D721Med (cell line): ENCODE measurements at regions not wholly inside any gene's neighbourhood (a gene's known extent, or its start where the extent isn't known, plus 50 kb on each side); places are given as distances from the start of the nearest gene placed in this dataset.

Experiments
- DNase-seq: peaks from one replicate; pipeline ENCODE4 v3.0.0; 2011; ENCODE audit warnings: low spot score; ENCODE audit not compliant: insufficient read length
- FAIRE-seq: peaks from 2 replicates; lab custom pipeline; 2011; peaks lifted over from hg19 to GRCh38; lab: Jason Lieb, UNC
- TF ChIP-seq, protein P1 (sequence below): IDR thresholded peaks from 2 replicates; pipeline ENCODE4 v1.5.1; 2012; ENCODE audit warnings: mild to moderate bottlenecking, control low read depth; ENCODE audit not compliant: insufficient read depth; ENCODE audit errors: missing control alignments

DNA sequence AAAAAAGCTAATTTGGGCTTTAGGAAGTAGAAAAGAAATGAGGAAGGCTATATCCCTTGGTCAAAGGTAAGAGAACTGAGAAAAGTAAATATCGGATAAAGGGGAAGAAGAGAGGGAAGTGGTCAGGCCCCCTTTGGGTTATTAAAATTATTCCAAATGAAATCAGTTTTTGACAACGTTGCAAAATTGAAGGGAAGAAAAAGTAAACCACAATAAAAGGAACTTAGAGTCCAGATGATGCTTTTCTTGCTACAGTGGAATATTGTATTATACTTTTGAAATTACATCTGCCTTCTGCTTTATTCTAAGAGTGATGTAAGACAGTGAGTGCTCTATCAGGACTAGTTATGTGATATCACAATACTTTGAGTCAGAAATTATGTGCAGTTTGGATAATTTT is 59.4 kb upstream of the RBPJ start:
- no peak for DNase-seq
- FAIRE-seq, result no peak
- TF ChIP-seq, protein P1, sequence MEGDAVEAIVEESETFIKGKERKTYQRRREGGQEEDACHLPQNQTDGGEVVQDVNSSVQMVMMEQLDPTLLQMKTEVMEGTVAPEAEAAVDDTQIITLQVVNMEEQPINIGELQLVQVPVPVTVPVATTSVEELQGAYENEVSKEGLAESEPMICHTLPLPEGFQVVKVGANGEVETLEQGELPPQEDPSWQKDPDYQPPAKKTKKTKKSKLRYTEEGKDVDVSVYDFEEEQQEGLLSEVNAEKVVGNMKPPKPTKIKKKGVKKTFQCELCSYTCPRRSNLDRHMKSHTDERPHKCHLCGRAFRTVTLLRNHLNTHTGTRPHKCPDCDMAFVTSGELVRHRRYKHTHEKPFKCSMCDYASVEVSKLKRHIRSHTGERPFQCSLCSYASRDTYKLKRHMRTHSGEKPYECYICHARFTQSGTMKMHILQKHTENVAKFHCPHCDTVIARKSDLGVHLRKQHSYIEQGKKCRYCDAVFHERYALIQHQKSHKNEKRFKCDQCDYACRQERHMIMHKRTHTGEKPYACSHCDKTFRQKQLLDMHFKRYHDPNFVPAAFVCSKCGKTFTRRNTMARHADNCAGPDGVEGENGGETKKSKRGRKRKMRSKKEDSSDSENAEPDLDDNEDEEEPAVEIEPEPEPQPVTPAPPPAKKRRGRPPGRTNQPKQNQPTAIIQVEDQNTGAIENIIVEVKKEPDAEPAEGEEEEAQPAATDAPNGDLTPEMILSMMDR, result no peak

DNA sequence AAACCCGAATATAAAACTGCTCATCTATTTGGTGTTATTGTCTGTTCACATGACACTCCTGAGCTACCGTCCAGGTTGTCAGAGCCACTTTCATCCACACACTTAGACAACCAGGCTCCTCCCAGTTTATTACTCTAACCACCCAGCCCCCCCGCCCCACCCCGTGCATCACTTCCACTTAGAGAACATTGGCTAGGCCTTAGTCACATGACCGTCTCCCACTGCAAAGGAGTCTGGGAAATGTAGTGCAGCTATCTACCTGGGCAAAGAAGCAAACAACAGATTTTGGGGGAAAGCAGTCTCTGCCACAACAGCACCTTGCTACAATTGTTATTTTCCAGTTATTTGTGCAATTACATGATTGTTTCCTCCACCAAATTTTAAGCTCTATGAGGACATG is 57.6 kb upstream of the RBPJ start:
- no peak for FAIRE-seq
- DNase-seq, result no peak
- TF ChIP-seq, protein P1, result no peak

DNA sequence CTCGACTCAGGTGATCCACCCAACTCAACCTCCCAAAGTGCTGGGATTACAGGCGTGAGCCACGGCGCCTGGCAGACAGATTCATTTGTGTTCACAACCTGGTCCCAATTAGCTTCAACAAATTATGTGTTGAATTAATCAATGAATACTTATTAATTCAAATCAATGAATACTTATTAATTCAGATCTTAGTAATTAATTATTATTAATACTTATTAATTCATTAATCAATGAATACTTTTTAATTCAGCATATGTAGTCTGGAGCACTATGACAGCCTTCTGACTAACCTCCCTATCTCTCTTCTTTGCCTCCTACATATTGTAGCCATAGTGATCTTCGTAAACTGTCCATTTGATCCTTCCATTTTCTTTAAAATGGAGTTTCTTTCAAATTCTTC is 56.7 kb upstream of the RBPJ start:
- FAIRE-seq (no peak), DNase-seq (no peak)
- TF ChIP-seq, protein P1, result no peak

DNA sequence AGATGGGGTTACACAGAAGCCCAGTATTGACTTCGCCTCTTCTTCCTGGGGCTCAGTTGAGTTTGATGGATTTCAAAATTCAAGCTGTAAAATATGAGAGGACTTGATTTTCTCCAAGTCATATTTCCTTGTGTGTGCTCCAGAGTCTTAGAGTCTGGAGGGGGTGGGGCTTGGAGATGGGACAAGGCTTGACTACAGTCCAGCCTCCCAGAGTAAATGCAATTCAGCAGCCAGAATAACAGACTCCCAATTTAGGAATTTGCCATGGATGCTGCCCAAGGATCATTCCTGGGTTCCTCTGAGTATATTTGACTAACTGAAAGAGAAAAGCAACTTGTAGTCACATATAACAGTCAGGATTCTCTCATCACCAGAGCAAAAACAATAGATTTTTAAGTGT is 53.7 kb upstream of the RBPJ start:
- FAIRE-seq (no peak), DNase-seq (no peak)

DNA sequence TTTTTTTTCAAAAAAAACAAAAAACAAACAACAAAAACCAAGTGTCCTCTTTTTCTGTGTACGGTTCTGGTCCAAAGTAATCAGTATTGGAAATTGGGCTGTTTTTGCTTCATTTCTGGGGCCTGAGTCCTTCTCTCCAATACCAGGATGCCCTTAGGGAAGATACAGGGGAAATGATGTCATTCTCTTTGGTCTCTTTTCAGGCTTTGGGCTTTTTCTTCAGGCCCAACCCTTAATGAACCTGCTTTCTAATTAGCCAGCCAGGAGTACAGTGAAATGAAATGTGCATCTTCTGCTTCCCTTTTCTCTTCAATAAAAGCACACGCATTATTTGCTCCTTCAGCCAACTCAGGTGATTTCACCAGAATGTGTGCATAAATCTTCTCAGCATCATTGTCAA is 52.6 kb upstream of the RBPJ start:
- TF ChIP-seq, protein P1, result no peak
- FAIRE-seq (no peak), DNase-seq (no peak)

More for the DNA sequence above, 53.7 kb upstream of the RBPJ start:
- TF ChIP-seq, protein P1, result no peak

DNA sequence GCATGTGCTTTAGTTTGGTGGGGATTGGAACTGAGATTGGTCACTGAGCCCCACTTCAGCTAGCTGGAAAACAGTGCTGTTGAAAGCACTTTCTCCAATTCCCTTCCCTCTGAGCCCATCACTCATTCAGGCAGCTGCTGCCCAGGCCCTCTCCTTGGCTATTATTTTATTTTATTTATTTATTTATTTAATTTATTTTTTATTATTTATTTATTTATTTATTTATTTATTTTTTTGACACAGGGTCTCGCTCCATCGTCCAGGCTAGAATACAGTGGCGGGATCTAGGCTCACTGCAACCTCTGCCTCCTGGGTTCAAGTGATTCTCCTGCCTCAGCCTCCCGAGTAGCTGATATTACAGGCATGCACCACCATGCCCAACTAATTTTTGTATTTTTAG is 51.8 kb upstream of the RBPJ start:
- TF ChIP-seq, protein P1, result no peak
- FAIRE-seq (no peak), DNase-seq (no peak)
